EH (cell line): ENCODE measurements at regions not wholly inside any gene's neighbourhood (a gene's known extent, or its start where the extent isn't known, plus 50 kb on each side); places are given as distances from the start of the nearest gene placed in this dataset.
"Not testable (repeated sequence)": the region's sequence is repeated elsewhere in the genome, so short reads cannot be mapped to it uniquely, and the experiment has no call there.

Experiments
- DNase-seq: peaks from one replicate; pipeline ENCODE4 v3.0.0-alpha.2; 2015; ENCODE audit warnings: low read depth

DNA sequence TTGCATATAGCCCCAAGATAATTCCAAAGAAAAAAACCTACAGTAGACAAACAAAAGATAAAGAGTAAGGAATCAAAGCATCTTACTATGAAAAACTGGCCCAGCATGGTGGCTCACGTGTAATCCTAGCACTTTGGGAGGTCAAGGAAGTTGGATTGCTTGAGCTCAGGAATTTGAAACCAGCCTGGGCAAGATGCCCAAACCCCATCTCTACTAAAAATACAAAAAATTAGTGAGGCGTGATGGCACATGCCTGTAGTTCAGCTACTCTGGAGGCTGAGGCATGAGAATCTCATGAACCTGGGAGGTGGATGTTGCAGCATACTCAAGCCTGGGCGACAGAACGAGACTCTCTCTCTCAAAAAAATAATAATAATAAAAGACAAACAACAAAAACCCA lies 764.7 kb upstream of the KIF2B start:
- no peak for DNase-seq

DNA sequence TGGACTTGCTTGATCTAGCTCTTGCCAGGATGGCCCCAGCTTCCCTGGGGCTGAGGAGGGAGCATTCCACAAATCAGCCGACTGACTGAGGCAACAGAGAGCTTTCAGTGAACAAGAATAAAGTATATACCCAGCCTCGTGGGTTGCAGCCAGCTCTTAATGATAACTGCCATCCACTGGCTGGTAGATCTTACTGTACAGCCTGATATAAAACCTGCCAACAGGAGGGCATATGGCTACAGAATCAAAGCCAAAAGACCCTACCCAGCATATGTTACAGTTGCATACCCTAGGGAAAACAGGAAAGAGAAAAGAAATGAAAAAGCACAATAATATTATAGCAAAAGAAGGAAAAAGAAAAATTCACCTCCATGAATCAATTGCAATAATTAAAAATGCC lies 775.9 kb upstream of the KIF2B start:
- DNase-seq: no peak

- no peak for DNase-seq
Measured at GRCh38 chr17:53039981-53040380, 782.7 kb upstream of the KIF2B start.

DNA sequence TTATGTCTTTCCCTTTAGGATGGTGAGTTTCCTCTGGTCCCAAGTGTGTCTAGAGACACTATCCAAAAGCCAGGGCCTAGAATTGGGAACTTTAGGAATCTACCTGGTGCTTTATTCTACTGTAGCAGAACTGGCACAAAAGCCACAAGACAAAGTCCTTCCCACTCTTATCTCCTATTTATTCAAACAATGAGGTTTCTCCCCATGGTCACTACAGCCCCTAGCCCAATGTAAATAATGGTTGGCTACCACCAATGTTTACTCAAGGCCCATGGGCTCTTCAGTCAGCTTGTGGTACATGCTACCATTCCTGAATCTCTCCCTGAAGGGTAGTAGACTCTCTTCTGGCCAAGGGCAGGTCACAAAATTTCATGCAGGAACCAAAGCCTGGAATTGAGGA lies 789.4 kb upstream of the KIF2B start:
- no peak for DNase-seq

DNA sequence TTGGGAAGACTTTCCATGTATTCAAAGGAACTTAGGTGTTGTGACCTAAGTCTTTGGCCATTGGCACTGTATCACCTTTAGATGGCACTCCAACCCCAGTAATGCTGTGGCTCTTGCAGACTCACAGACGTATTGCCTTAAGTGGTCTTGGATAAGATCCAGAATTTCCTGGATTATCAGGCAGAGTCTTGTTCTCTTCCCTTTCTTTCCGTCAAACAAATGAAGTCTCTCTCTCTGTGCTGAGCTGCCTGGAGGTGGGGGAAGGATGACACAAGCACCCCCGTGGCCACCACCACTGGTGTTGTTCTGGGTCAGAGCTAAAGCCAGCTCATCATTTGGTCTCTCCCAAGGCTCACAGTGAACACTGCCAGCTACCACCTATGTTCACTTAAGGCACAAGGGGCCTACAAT lies 789.9 kb upstream of the KIF2B start:
- no peak for DNase-seq

DNA sequence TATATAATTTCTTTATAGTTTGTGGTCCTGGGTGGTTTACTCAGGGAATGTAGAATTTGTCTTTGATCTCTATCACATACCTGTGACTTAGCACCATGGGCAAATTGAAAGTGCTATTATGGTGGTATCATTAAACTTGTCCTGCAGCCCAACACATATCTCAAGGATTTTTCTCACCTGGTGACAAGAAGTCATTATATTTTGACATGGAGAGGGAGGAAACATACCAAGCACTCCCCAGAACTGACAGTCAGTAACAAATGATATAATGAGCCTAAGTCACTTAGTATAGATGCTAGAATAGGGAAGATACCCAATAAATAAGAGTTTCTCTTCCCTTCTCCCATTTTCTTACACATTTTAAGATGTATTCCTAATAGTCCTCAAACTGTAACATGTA lies 805.5 kb upstream of the KIF2B start:
- DNase-seq: no peak

- DNase-seq: no peak
Measured at GRCh38 chr17:53016085-53016484, 806.6 kb upstream of the KIF2B start.

- no peak for DNase-seq
Measured at GRCh38 chr17:53012364-53012763, 810.4 kb upstream of the KIF2B start.

GRCh38 chr17:53006006-53006405 lies 816.7 kb upstream of the KIF2B start:
- no peak for DNase-seq

DNA sequence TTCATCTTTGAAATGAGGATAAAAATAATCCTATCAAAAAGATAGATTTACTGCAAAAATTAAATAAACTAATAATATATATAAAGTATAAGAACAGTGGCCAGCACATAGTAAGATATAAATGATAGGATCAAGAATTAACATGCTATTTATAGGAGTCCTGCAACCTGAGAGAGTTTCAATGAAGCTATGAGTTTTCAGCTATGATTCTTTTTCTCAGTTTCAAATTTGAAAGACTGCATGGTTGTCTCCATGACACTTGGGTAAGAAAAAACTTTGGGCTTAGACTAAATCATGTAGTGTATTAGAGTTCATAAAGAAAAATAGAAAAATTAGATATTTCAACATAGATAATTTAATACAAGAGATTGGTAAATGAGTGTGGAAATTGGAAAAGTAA lies 817.8 kb upstream of the KIF2B start:
- DNase-seq: no peak

GRCh38 chr17:52995881-52996280 lies 826.8 kb upstream of the KIF2B start:
- DNase-seq: no peak

DNA sequence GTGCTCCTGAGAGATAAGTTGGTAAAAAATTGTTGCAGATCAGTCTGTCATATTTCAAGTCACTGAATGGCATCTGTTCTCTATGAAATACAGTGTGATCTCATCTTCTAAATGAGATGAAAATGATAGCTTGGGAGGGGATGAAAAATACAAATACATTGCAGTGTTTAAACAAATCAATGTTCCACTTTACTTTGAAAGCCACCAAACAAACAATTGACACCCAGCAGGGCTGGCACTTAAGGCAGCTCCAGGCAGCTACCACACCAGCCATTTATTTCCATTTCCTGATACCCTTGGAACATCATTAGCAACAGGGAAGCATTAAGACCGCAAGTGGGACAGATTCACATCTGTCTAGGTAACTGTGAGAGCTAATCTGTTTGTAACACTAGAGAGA lies 827.6 kb upstream of the KIF2B start:
- no peak for DNase-seq

- no peak for DNase-seq
Measured at GRCh38 chr17:52986056-52986662, 827.6 kb upstream of the CA10 start.

DNA sequence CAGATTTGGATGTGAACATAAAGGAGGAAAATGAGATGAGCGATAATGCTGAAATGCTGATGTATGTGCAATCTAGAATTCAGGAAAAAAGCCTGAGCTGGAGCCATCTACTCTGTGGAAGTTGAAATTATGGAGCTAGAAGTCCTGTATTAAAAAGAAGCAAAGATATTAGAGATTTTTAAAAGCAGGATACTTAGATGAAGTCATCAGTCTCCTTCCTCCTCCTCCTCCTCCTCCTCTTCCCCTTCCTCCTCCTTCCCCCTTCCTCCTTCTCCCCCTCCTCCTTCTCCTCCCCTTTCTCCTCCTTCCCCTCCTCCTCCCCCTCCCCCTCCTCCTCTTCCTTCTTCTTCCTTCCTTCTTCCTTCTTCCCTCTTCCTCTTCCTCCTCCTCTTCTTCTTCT lies 823.8 kb upstream of the CA10 start:
- DNase-seq: no peak

GRCh38 chr17:52979921-52980320 lies 821.4 kb upstream of the CA10 start:
- no peak for DNase-seq

DNA sequence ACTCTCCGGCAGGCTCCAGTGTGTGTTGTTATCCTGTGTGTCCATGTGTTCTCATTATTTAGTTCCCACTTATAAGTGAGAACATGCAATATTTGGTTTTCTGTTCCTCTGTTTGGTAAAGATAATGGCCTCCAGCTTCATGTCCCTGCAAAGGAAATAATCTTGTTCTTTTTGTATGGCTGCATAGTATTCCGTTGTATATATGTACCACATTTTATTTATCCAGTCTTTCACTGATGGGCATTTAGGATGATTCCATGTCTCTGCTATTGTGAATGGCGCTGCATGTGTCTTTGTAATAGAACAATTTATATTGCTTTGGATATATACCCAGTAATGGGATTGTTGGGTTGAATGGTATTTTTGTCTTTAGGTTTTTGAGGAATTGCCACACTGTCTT lies 807.3 kb upstream of the CA10 start:
- no peak for DNase-seq

DNA sequence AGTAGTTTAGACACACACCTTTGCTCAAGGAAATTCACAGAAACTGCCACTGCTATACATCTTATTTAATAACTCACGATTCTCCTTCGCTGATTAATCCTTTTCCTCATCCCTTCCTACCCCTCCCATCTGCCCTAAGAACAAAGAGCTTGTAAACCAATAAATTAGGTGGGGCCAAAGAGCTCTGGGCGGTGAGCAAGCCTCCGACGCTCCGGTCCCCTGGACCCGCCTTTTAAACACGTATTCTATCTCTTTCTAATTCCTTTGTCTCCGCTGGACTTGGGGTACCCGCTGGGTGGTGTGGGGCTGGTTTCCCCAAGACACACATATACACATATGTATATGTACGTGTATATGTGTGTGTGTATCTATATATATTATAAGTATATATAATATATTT lies 803.2 kb upstream of the CA10 start:
- not testable (repeated sequence) for DNase-seq

- DNase-seq: no peak
Measured at GRCh38 chr17:52957411-52957810, 798.9 kb upstream of the CA10 start.

DNA sequence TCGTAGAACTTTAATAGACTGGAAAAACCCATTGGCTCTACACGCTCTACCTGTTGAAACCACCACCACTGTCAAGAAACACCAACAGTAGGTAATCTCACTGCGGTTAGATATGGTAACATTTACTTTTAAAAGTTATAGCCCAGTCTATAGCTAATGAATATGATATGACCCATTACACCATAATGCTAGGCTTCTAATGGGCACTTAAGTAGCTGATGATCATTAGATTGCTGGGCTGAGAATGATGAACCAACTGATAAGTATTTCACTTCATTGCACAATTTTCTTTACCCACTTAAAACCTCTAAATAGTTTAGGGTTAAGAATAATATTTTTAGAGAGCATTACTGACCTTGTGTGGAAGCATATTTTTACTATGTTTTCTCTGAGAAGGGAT lies 788.9 kb upstream of the CA10 start:
- no peak for DNase-seq

DNA sequence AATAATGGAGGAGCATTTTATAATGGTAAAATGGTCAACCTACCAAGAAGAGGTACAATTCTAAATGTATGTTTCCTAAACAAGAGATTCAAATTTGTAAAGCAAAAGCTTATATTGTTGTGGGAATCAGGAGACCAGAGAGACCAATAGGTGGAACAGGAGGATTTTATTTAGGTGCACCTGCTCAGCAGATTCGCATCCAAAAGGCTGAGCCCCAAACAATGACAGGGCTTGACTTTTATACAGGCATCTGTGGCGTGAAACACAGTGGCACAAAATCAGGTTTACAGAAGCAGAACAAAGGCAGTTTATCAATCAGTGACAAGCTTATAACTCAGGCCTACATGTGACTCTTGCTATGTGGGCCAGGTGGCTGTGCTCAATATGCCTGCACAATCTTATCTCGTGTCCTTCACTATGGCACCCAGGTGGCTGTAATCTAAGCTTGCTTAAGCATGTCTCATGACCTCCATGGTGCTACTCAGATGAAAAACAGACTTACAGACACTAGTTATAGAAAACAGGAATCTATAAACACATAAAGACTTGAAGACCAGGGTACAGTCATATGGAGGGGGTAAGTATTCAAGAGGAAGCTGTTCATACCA lies 780.2 kb upstream of the CA10 start:
- no peak for DNase-seq

DNA sequence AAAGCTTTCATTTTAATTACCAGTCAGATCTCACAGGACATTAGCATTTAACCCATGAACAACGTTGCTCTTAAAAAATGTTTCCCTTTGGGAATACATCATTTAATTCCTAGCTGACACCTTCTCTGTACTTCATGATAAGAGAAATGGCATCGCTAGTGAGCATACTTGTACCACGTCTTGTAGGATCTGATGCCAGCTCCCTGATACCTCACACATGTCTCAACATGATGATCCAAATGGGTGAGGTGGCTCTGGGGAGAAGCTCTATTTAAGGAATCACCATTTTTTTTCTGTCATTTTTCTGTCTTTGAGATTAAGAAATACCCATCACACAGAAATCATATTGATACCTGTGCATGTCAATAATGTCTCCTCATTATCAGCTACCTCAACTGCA lies 772.1 kb upstream of the CA10 start:
- no peak for DNase-seq

- no peak for DNase-seq
Measured at GRCh38 chr17:52930145-52930544, 771.6 kb upstream of the CA10 start.

GRCh38 chr17:52923658-52924057 lies 765.1 kb upstream of the CA10 start:
- no peak for DNase-seq

DNA sequence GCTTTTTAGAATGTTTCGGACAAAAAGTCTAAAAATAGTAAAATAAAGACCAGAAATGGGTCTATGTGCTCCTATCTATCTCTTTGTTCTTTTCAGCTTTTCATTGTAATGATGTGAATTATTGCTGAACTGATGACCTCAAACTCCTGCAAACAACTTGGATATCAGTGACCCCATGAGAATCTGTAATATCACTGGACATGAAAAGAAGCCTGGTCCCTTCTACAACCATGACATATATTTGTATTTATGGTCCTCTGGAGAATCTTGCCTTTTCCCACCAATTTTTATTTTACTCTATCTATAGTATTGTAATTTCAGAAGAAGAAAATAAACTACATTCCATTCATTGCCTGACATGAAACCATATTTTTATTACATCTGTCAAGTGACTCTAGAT lies 740.7 kb upstream of the CA10 start:
- no peak for DNase-seq

DNA sequence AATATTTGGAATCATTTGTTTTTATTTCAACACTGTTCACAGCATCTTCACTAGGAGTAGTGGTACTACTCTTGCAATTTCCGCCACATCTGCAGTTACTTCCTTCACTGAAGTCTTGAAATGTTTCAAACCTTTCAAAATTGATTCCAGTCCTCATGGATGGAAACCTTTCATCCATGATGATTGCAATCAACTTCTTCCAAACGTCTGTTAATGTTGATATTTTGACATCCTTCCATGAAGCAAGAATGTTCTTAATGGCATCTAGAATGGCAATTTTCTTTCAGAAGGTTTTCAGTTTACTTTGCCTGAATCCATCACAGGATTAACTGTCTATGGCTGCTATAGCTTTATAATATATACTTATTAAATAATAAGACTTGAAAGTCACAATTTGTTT lies 736.8 kb upstream of the CA10 start:
- no peak for DNase-seq
